ENCODE measurements at regions not wholly inside any gene's neighbourhood (a gene's known extent, or its start where the extent isn't known, plus 50 kb on each side); places are given as distances from the start of the nearest gene placed in this dataset.

DNA sequence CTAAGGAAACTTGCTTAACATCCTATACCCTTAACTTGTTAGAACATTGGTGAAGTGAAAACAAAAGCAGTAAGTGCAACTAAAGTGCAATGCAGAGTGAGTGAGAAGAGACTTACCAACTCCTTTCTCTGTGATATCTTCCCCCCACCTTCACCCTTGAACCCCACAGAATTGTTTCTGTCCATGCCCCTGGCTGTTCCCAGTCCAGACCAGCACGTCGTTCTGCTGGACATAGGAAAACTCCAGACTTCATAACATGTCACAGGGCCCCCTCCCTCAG lies 91.9 kb downstream of the DAD1 start:
- TF ChIP-seq, protein P1, sequence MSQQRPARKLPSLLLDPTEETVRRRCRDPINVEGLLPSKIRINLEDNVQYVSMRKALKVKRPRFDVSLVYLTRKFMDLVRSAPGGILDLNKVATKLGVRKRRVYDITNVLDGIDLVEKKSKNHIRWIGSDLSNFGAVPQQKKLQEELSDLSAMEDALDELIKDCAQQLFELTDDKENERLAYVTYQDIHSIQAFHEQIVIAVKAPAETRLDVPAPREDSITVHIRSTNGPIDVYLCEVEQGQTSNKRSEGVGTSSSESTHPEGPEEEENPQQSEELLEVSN (IDR thresholded peaks at IDR 0.05): no peak
- no peak for TF ChIP-seq RFX5 (IDR thresholded peaks at IDR 0.05; ENCODE audit: borderline replicate concordance, low read depth, low read length)
- TF ChIP-seq CTBP2 (IDR thresholded peaks at IDR 0.05; ENCODE audit: borderline replicate concordance, insufficient read depth, insufficient read length, low read length): no peak
- ChIA-PET CTCF (ENCODE audit: partially characterized antibody) (interaction anchor here (1.1 to 1.3 kb wide), 2 partner anchors 9 to 20 kb away, joined by 4 read pairs; no protein-coding TSS in a partner anchor), POLR2A (ENCODE audit: partially characterized antibody) (no interaction called here)
- H3K9me3 ChIP-seq (ENCODE audit: insufficient read depth in 2 of 2, low read depth in 1 of 2, low read length in 1 of 2): no peaks in the 10 kb centered on the region
- peak overlapping the region; percentile 27; the same call in 1 of the 2 replicates for H2BK20ac ChIP-seq (ENCODE audit: low read length)
- no peak overlapping the region for H2BK15ac ChIP-seq (ENCODE audit: low read length)
- no peak overlapping the region for H2BK12ac ChIP-seq (ENCODE audit: low read depth, low read length)
- no peak overlapping the region for H3K23ac ChIP-seq (ENCODE audit: insufficient read length)
- no peak for DNase-seq (ENCODE audit: low read depth in 1 of 2, low spot score in 2 of 2)
- H3K9ac ChIP-seq (replicated peaks in 1 of 4; ENCODE audit: extremely low read depth in 1 of 4, low read depth in 3 of 4, low read length in 3 of 4): no peak overlapping the region
- H4K5ac ChIP-seq (ENCODE audit: insufficient read length, low read depth, low read length): no peak overlapping the region
- no peaks in the 10 kb centered on the region for H3K79me1 ChIP-seq (ENCODE audit: low read depth, low read length)
- H3K14ac ChIP-seq (ENCODE audit: insufficient read length): no peak overlapping the region
- no peak for FAIRE-seq
- WGBS, 2 experiments (ENCODE audit: extremely low coverage in 1 of 2, insufficient coverage in 1 of 2, insufficient read length in 1 of 2, insufficient replicate concordance in 2 of 2, low coverage in 1 of 2, low lambda C conversion rate in 2 of 2, missing lambda C conversion rate in 1 of 2): 82% methylated on average over 2 of the region's 2 CpGs; no CpG with 5 or more reads in 1 of the 2 experiments
- H2AFZ ChIP-seq (ENCODE audit: low read length): no peak overlapping the region
- H4K20me1 ChIP-seq (replicated peaks in 1 of 2; ENCODE audit: control insufficient read depth in 1 of 2, insufficient read depth in 2 of 2, low read length in 2 of 2): no peaks in the 10 kb centered on the region
- H4K8ac ChIP-seq (ENCODE audit: extremely low read depth, insufficient read depth, low read length): no peak overlapping the region
- no peak overlapping the region for H3K27ac ChIP-seq (ENCODE audit: low read depth, low read length)
- H2BK120ac ChIP-seq (replicated peaks; ENCODE audit: low read depth, low read length): no peak overlapping the region
- no peak overlapping the region for H2AK5ac ChIP-seq (ENCODE audit: low read depth, low read length)
- no peak overlapping the region for H4K91ac ChIP-seq (replicated peaks; ENCODE audit: insufficient read length, low read length)
- no peak overlapping the region for H3K4ac ChIP-seq (replicated peaks; ENCODE audit: insufficient read length, low read depth, low read length)
- H3K79me2 ChIP-seq (ENCODE audit: control insufficient read depth in 1 of 2, insufficient read depth in 2 of 2, low read length in 2 of 2): no peaks in the 10 kb centered on the region
- no peaks in the 10 kb centered on the region for H3K36me3 ChIP-seq (ENCODE audit: control insufficient read depth in 2 of 4, insufficient read depth in 4 of 4, low read length in 3 of 4)
- no peak overlapping the region for H3K56ac ChIP-seq (replicated peaks; ENCODE audit: insufficient read length, low read depth, low read length)
- no peak overlapping the region for H3K18ac ChIP-seq (ENCODE audit: extremely low read depth, low read length)
- H3K4me2 ChIP-seq (ENCODE audit: insufficient read depth in 1 of 2, low read depth in 2 of 2, low read length in 2 of 2): no peak overlapping the region
- peaks cover 0 to 5% (median 0%) of the 10 kb centered on the region in 4 experiments; a peak in 2 of 7 replicates for H3K4me1 ChIP-seq (replicated peaks in 1 of 4; ENCODE audit: control insufficient read depth in 3 of 4, insufficient read depth in 4 of 4, low read length in 3 of 4)
- H3K4me3 ChIP-seq (ENCODE audit: extremely low read depth in 1 of 4, insufficient read depth in 2 of 4, low read depth in 3 of 4, low read length in 4 of 4): no peak overlapping the region
- no peak overlapping the region for H2BK5ac ChIP-seq (ENCODE audit: low read depth, low read length)
- no peaks in the 10 kb centered on the region; the same call in 1 of the 2 replicates for H3K23me2 ChIP-seq (ENCODE audit: low read depth, low read length)
- no peaks in the 10 kb centered on the region for H3K27me3 ChIP-seq (replicated peaks in 1 of 4; ENCODE audit: control insufficient read depth in 3 of 4, extremely low read depth in 1 of 4, insufficient read depth in 3 of 4, low read length in 3 of 4)
